ENCODE measurements at regions not wholly inside any gene's neighbourhood (a gene's known extent, or its start where the extent isn't known, plus 50 kb on each side); places are given as distances from the start of the nearest gene placed in this dataset.

DNA sequence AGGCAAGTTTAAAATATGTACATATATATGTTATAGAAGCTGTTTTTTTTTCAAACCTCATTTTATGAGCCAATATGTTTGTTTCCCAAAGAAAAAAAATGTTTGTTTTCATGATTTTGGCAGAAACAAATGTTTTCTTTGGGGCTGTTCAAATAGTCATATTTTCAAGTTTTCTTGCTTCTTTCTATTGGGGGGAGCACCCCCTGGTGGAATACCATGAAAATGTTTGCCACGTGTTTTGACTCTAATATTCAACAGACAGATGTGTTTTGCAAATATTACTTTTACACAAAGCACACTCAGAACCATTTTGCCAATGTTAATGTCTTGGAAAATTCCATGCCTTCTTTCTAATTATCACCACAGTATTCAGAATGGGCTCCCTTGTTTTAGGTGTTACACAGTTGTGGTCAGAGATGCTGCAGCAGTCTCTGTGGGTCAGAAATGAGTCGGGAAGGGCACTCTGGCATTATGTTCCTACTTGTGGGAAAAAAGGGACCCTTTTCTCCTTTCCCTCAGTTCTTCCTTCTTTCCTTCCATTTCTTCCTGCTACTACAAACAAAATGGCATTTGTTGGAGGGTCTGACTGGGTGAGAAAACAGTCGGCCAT is 817.0 kb downstream of the TUSC7 start:
- Histone ChIP-seq H3K4me3 (IDR thresholded peaks at IDR 0.05; ENCODE audit: insufficient read depth, low read depth, low read length) (no peak overlapping the region), H3K27ac (no peak overlapping the region), H3K4me2 (no peak overlapping the region), H3K79me2 (ENCODE audit: insufficient read depth, low read depth) (no peaks in the 10 kb centered on the region), H3K27me3 (ENCODE audit: insufficient read depth, low read depth) (no peaks in the 10 kb centered on the region), H3K36me3 (ENCODE audit: insufficient read depth) (no peaks in the 10 kb centered on the region; the same call in 1 of the 2 replicates), H3K4me1 (ENCODE audit: low read depth, poor library complexity, severe bottlenecking) (no peaks in the 10 kb centered on the region), H4K20me1 (ENCODE audit: insufficient read depth) (no peaks in the 10 kb centered on the region), H2AFZ (ENCODE audit: low read depth) (peak overlapping the region; percentile 5; the same call in 1 of the 2 replicates), H3K9ac (no peak overlapping the region)
- TF ChIP-seq, protein P1, sequence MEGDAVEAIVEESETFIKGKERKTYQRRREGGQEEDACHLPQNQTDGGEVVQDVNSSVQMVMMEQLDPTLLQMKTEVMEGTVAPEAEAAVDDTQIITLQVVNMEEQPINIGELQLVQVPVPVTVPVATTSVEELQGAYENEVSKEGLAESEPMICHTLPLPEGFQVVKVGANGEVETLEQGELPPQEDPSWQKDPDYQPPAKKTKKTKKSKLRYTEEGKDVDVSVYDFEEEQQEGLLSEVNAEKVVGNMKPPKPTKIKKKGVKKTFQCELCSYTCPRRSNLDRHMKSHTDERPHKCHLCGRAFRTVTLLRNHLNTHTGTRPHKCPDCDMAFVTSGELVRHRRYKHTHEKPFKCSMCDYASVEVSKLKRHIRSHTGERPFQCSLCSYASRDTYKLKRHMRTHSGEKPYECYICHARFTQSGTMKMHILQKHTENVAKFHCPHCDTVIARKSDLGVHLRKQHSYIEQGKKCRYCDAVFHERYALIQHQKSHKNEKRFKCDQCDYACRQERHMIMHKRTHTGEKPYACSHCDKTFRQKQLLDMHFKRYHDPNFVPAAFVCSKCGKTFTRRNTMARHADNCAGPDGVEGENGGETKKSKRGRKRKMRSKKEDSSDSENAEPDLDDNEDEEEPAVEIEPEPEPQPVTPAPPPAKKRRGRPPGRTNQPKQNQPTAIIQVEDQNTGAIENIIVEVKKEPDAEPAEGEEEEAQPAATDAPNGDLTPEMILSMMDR (conservative IDR thresholded peaks at IDR 0.05; ENCODE audit: low read depth, low read length), result peak; percentile 86

DNA sequence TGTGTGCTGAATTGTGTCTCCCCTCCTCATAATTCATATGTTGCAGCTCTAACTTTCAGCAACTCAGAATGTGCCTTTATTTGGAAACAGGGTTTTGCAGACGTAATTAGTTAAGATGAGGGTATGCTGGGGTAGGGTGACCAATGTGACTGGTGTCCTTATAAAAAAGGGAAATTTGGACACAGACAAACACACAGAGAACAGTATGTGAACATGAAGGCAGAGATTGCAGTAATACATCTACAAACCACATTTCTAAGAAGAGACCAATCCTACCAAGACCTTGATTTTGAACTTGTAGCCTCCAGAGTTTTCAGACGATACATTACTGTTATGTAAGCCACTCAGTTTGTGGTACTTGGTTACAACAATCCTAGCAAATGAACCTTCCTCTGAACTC is 817.8 kb downstream of the TUSC7 start:
- Histone ChIP-seq H2AFZ (ENCODE audit: low read depth) (no peak overlapping the region), H3K4me3 (IDR thresholded peaks at IDR 0.05; ENCODE audit: insufficient read depth, low read depth, low read length) (no peak overlapping the region), H4K20me1 (ENCODE audit: insufficient read depth) (no peaks in the 10 kb centered on the region), H3K79me2 (ENCODE audit: insufficient read depth, low read depth) (no peaks in the 10 kb centered on the region), H3K4me1 (ENCODE audit: low read depth, poor library complexity, severe bottlenecking) (no peaks in the 10 kb centered on the region), H3K9ac (no peak overlapping the region), H3K27me3 (ENCODE audit: insufficient read depth, low read depth) (no peaks in the 10 kb centered on the region), H3K36me3 (ENCODE audit: insufficient read depth) (no peaks in the 10 kb centered on the region), H3K27ac (no peak overlapping the region), H3K4me2 (no peak overlapping the region)
- TF ChIP-seq, protein P1 (conservative IDR thresholded peaks at IDR 0.05; ENCODE audit: low read depth, low read length), result no peak

DNA sequence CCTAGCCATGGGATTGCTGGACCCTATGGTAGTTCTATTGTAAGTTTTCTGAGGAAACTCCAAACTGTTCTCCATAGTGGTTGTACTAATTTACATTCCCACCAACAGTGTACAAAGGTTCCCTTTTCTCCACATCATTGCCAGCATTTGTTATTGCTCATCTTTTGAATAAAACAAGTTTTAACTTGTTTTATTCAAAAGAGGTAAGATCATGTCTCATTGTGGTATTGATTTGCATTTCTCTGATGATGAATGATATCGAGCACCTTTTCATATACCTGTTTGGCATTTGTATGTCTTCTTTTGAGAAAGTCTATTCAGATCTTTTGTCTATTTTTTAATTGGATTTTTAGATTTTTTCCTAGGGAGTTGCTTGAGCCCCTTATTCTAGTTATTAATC is 819.1 kb downstream of the TUSC7 start:
- Histone ChIP-seq H3K9ac (no peak overlapping the region), H3K36me3 (ENCODE audit: insufficient read depth) (no peaks in the 10 kb centered on the region), H3K79me2 (ENCODE audit: insufficient read depth, low read depth) (no peaks in the 10 kb centered on the region), H3K27me3 (ENCODE audit: insufficient read depth, low read depth) (no peaks in the 10 kb centered on the region), H3K4me1 (ENCODE audit: low read depth, poor library complexity, severe bottlenecking) (no peaks in the 10 kb centered on the region), H3K4me3 (IDR thresholded peaks at IDR 0.05; ENCODE audit: insufficient read depth, low read depth, low read length) (no peak overlapping the region), H3K4me2 (no peak overlapping the region), H2AFZ (ENCODE audit: low read depth) (no peak overlapping the region), H3K27ac (no peak overlapping the region), H4K20me1 (ENCODE audit: insufficient read depth) (no peaks in the 10 kb centered on the region)
- TF ChIP-seq, protein P1 (conservative IDR thresholded peaks at IDR 0.05; ENCODE audit: low read depth, low read length), result no peak

DNA sequence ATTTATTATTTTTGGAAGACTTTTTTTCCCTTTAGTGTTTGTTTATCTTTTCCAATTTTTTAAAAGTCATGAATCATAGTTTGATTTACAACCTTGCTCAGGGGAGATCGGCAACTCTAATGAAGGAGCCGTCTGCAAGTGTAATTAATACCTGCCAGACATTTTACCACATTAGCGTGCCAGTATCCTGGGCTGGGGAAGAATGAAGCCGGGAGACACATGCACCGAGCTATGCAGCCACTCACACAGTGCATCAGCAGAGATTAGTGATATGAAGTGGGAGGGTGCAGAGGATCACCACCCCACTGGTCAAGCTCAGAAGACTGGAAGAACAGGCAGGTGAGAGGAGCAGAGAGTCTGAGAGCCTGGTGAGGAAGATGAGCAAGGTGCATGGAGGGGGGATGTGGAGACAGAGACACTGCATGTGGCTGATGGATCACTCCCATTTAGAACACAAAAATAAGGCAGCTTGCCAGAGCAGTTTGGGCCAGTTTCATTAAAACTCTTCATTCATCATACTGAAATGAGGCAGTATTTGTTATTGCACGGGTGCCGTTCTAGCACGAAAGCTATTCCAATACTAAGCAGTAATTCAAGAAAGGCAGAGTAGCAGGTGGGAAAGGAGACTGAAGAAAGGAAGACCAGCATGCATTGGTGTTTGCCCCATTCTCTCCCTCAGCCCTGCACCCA is 821.6 kb downstream of the TUSC7 start:
- no peak overlapping the region for H3K4me2 ChIP-seq
- no peak overlapping the region for H3K27ac ChIP-seq
- H3K4me3 ChIP-seq (IDR thresholded peaks at IDR 0.05; ENCODE audit: insufficient read depth, low read depth, low read length), result no peak overlapping the region
- no peaks in the 10 kb centered on the region for H3K36me3 ChIP-seq (ENCODE audit: insufficient read depth)
- H3K79me2 ChIP-seq (ENCODE audit: insufficient read depth, low read depth), result no peaks in the 10 kb centered on the region
- no peaks in the 10 kb centered on the region for H4K20me1 ChIP-seq (ENCODE audit: insufficient read depth)
- no peak overlapping the region for H3K9ac ChIP-seq
- H3K27me3 ChIP-seq (ENCODE audit: insufficient read depth, low read depth), result no peaks in the 10 kb centered on the region
- TF ChIP-seq, protein P1 (conservative IDR thresholded peaks at IDR 0.05; ENCODE audit: low read depth, low read length), result no peak
- H2AFZ ChIP-seq (ENCODE audit: low read depth), result no peak overlapping the region
- H3K4me1 ChIP-seq (ENCODE audit: low read depth, poor library complexity, severe bottlenecking), result no peaks in the 10 kb centered on the region

Data from KMS-11 (cell line).